Heart left ventricle (tissue), 13 donors: ENCODE measurements at regions not wholly inside any gene's neighbourhood (a gene's known extent, or its start where the extent isn't known, plus 50 kb on each side); places are given as distances from the start of the nearest gene placed in this dataset.
"Not testable (repeated sequence)": the region's sequence is repeated elsewhere in the genome, so short reads cannot be mapped to it uniquely, and the experiment has no call there.

Source experiments
- CTCF ChIP-seq, 12 donors: fragments of 200-600 bp; sonication (generic) in 4 of 12; IDR thresholded peaks; one replicate each; pipeline versions ENCODE4 v1.5.0 to v1.8.0; 2018 to 2022; ENCODE audit warnings: antibody characterized with exemption in 12 of 12, mild to moderate bottlenecking in 5 of 12
- POLR2A ChIP-seq, 2 donors: fragments of 450-650 bp; IDR thresholded peaks; one replicate each; pipeline ENCODE4 v1.6.1; 2017; ENCODE audit warnings: antibody characterized with exemption in 2 of 2, mild to moderate bottlenecking in 2 of 2, moderate library complexity in 2 of 2
- donor health status: ischemic (EF 13 %, LVEDD 7.1; RV severe dilation, severe dysfunction).
- donor health status: DM: no; HTN: yes; CAD: no.
- donor health status: DM: no; HTN: no; CAD: no.
- donor health status: ischemic (EF 25% LVEDD 6.9; RV normal size, moderate dysfunction).
- donor health status: ischemic (EF 25% LVEDD 5.7; RV mildly dilated, moderate dysfunction).
- donor health status: ischemic (EF 35%, LVEDD 5.7; RV mildly dilated, moderate dysfunction).
- donor health status: nonischemic (EF 11% LVEDD 7.7; RV severe dilation, severe dysfunction).
- donor health status: DM: yes; HTN: yes; CAD: no.
- donor health status: PGD.
- donor health status: ischemic (EF 29% LVEDD 5.4; RV normal size, mild dysfunction).
- donor health status: nonischemic (EF 23%, LVEDD 6.1; RV moderate dilation, normal function).

GRCh38 chr18:54502451-54502850 lies 88.6 kb upstream of the DYNAP start:
- not testable (repeated sequence) for TF ChIP-seq CTCF, POLR2A (IDR thresholded peaks at IDR 0.05)
